ENCODE measurements at regions not wholly inside any gene's neighbourhood (a gene's known extent, or its start where the extent isn't known, plus 50 kb on each side); places are given as distances from the start of the nearest gene placed in this dataset.
"Not testable (repeated sequence)": the region's sequence is repeated elsewhere in the genome, so short reads cannot be mapped to it uniquely, and the experiment has no call there.

- TF ChIP-seq CTCF, POLR2A (IDR thresholded peaks at IDR 0.05): not testable (repeated sequence)
Observed at GRCh38 chr4:29117231-29117722, 1602.9 kb upstream of the PCDH7 start.

Data from lower leg skin (tissue), 3 donors.